MM.1S (cell line): ENCODE measurements at regions not wholly inside any gene's neighbourhood (a gene's known extent, or its start where the extent isn't known, plus 50 kb on each side); places are given as distances from the start of the nearest gene placed in this dataset.

Source experiments
- DNase-seq: peaks from one replicate; pipeline ENCODE4 v3.0.0-alpha.2; 2015
- H2AFZ ChIP-seq: fragments of 300-600 bp; sonication (generic); 2 replicates; pipeline ENCODE4 v1.6.0; 2016; ENCODE audit warnings: antibody characterized with exemption, low read length
- H3F3A ChIP-seq: fragments of 300-600 bp; sonication (generic); 2 replicates; pipeline ENCODE4 v1.6.1; 2016; ENCODE audit warnings: mild to moderate bottlenecking, antibody characterized with exemption, low read length, moderate library complexity, mixed read lengths; ENCODE audit not compliant: insufficient read depth
- H3K27ac ChIP-seq: fragments of 300-600 bp; sonication (generic); 2 replicates; pipeline ENCODE4 v1.5.1; 2016; ENCODE audit warnings: mild to moderate bottlenecking, low read length
- H3K27me3 ChIP-seq: fragments of 300-600 bp; sonication (generic); replicated peaks from 2 replicates; pipeline ENCODE4 v1.6.0; 2016; ENCODE audit warnings: low read length; ENCODE audit not compliant: insufficient read depth
- H3K36me3 ChIP-seq: fragments of 300-600 bp; sonication (generic); replicated peaks from 2 replicates; pipeline ENCODE4 v1.6.1; 2016; ENCODE audit warnings: mild to moderate bottlenecking, low read length, mixed read lengths; ENCODE audit not compliant: insufficient read depth
- H3K4me1 ChIP-seq: fragments of 300-600 bp; sonication (generic); 2 replicates; pipeline ENCODE4 v1.6.1; 2016; ENCODE audit warnings: low read length, mixed read lengths
- H3K4me2 ChIP-seq: fragments of 300-600 bp; sonication (generic); 2 replicates; pipeline ENCODE4 v1.6.0; 2016; ENCODE audit warnings: low read depth, low read length
- H3K4me3 ChIP-seq: fragments of 300-600 bp; sonication (generic); 2 replicates; pipeline ENCODE4 v1.5.1; 2016; ENCODE audit warnings: low read length, mixed read lengths
- H3K79me2 ChIP-seq: fragments of 300-600 bp; sonication (generic); 2 replicates; pipeline ENCODE4 v1.6.1; 2016; ENCODE audit warnings: mixed run types, low read length, mixed read lengths
- H3K9ac ChIP-seq: fragments of 300-600 bp; sonication (generic); 2 replicates; pipeline ENCODE4 v1.6.1; 2016; ENCODE audit warnings: low read length, mixed read lengths
- H3K9me2 ChIP-seq: fragments of 300-600 bp; sonication (generic); replicated peaks from 2 replicates; pipeline ENCODE4 v1.6.1; 2016; ENCODE audit warnings: mild to moderate bottlenecking, low read length, mixed read lengths; ENCODE audit not compliant: insufficient read depth
- H3K9me3 ChIP-seq: fragments of 300-600 bp; sonication (generic); replicated peaks from 2 replicates; pipeline ENCODE4 v1.6.1; 2016; ENCODE audit warnings: mild to moderate bottlenecking, low read length, mixed read lengths; ENCODE audit not compliant: insufficient read depth
- H4K20me1 ChIP-seq: fragments of 300-600 bp; sonication (generic); 2 replicates; pipeline ENCODE4 v1.6.1; 2016; ENCODE audit warnings: mild to moderate bottlenecking, low read length, moderate library complexity, mixed read lengths; ENCODE audit not compliant: insufficient read depth
- CTCF ChIP-seq: fragments of 300-600 bp; sonication (generic); IDR thresholded peaks from 2 replicates; pipeline ENCODE4 v1.5.1; 2016; ENCODE audit warnings: antibody characterized with exemption, low read length, mixed read lengths
- EZH2 ChIP-seq: fragments of 300-600 bp; sonication (generic); optimal IDR thresholded peaks from 2 replicates; pipeline ENCODE3; 2017; ENCODE audit warnings: low read depth, mild to moderate bottlenecking, antibody characterized with exemption, low read length, mixed read lengths
- EZH2phosphoT487 ChIP-seq: fragments of 300-600 bp; sonication (generic); IDR thresholded peaks from 2 replicates; pipeline ENCODE4 v1.6.1; 2018; ENCODE audit warnings: antibody characterized with exemption, low read length

GRCh38 chr5:98259595-98259994, 513.9 kb upstream of the RGMB start:
- Histone ChIP-seq H3K9me2 (no peaks in the 10 kb centered on the region), H3K4me3 (no peak overlapping the region), H3K4me1 (no peaks in the 10 kb centered on the region), H3K9me3 (no peaks in the 10 kb centered on the region), H3K79me2 (no peaks in the 10 kb centered on the region), H3K4me2 (no peak overlapping the region), H2AFZ (no peak overlapping the region), H3F3A (no peaks in the 10 kb centered on the region), H3K36me3 (no peaks in the 10 kb centered on the region), H4K20me1 (no peaks in the 10 kb centered on the region), H3K27ac (no peak overlapping the region), H3K9ac (no peak overlapping the region), H3K27me3 (no peaks in the 10 kb centered on the region)
- TF ChIP-seq EZH2phosphoT487, result no peak
- no peak for TF ChIP-seq CTCF
- TF ChIP-seq EZH2, result no peak
- DNase-seq, result no peak

GRCh38 chr5:98263084-98263483, 510.4 kb upstream of the RGMB start:
- Histone ChIP-seq H3K4me1 (no peaks in the 10 kb centered on the region), H3K27ac (no peak overlapping the region), H3K27me3 (no peaks in the 10 kb centered on the region), H4K20me1 (no peaks in the 10 kb centered on the region), H3K9ac (no peak overlapping the region), H3K79me2 (no peaks in the 10 kb centered on the region), H3K9me3 (no peaks in the 10 kb centered on the region), H3K4me3 (no peak overlapping the region), H2AFZ (no peak overlapping the region), H3K9me2 (no peaks in the 10 kb centered on the region), H3F3A (no peaks in the 10 kb centered on the region), H3K4me2 (no peak overlapping the region), H3K36me3 (no peaks in the 10 kb centered on the region)
- TF ChIP-seq CTCF (no peak), EZH2phosphoT487 (no peak), EZH2 (no peak)
- no peak for DNase-seq

GRCh38 chr5:98268162-98268860, 505.2 kb upstream of the RGMB start:
- no peaks in the 10 kb centered on the region for H3K27me3 ChIP-seq

More at GRCh38 chr5:98268162-98268860, 505.2 kb upstream of the RGMB start:
- no peak overlapping the region for H3K27ac ChIP-seq
- no peaks in the 10 kb centered on the region for H3K9me2 ChIP-seq
- H3F3A ChIP-seq, result no peaks in the 10 kb centered on the region
- no peaks in the 10 kb centered on the region for H3K4me1 ChIP-seq
- no peak overlapping the region for H3K9ac ChIP-seq
- no peak overlapping the region for H3K4me3 ChIP-seq
- H4K20me1 ChIP-seq, result no peaks in the 10 kb centered on the region
- TF ChIP-seq EZH2phosphoT487 (no peak), EZH2 (no peak), CTCF (no peak)
- no peak overlapping the region for H2AFZ ChIP-seq
- DNase-seq, result no peak
- no peaks in the 10 kb centered on the region for H3K36me3 ChIP-seq
- no peak overlapping the region for H3K4me2 ChIP-seq
- no peaks in the 10 kb centered on the region for H3K9me3 ChIP-seq
- H3K79me2 ChIP-seq, result no peaks in the 10 kb centered on the region
